IPS DF 19.7 (cell line): ENCODE measurements at regions not wholly inside any gene's neighbourhood (a gene's known extent, or its start where the extent isn't known, plus 50 kb on each side); places are given as distances from the start of the nearest gene placed in this dataset.

Experiments used
- DNase-seq: peaks from one replicate; pipeline ENCODE4 v3.0.0-alpha.2; 2013; ENCODE audit warnings: low read depth, low spot score

- DNase-seq, result no peak
Observed at GRCh38 chr9:11709567-11709966, 983.6 kb upstream of the TYRP1 start.

DNA sequence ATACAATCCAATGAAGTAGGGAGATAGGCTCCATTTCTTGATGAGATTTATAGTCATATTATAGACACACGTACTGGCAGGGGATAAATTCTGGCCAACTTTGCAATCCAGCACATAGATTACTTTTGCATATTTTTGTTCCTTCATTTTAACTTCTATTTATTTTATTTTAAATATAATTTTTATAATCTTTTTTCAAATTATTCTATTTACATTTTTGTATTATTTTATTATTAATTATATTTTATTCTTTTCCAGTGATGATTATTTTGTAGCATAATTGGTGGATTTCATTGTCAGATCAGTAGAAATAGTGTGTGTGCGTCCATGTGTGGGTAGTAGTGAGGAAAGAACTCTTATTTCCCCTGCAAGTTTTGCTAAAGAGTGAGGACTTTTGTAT, 980.1 kb upstream of the TYRP1 start:
- no peak for DNase-seq

DNA sequence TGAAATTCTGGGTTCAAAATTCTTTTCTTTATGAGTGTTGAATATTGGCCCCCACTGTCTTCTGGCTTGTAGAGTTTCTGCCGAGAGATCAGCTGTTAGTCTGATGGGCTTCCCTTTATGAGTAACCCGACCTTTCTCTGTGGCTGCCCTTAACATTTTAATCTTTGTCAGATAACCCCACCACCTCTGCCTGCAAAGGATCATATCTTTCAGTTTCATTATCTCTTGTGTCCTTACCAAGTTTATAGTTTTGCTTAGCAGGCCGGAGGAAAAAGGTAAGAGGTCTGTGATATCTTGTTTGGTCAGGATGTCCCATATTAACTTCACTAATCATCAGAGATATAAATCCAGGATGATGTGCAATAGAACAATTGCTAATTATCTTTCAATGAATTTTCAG, 970.2 kb upstream of the TYRP1 start:
- DNase-seq, result no peak

DNA sequence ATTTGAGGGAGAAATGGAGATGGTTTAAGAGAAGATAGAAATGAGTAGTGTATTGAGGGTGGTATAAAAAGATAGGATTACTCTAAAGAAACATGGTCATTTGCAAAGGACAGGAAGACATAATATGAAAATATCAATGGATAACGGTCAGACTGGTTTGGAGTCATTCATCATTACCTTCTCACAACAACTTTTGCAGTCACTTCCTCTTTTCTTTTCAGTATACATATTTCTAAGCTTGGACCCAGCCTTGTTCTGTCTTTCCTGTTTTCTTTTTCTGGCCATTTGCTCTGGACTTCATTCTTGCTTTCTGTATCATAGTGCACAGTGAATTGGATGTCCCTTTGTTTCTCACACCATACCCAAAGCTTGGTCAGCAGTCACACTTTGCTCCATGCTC, 966.5 kb upstream of the TYRP1 start:
- no peak for DNase-seq

GRCh38 chr9:11735391-11735790, 957.8 kb upstream of the TYRP1 start:
- no peak for DNase-seq

DNA sequence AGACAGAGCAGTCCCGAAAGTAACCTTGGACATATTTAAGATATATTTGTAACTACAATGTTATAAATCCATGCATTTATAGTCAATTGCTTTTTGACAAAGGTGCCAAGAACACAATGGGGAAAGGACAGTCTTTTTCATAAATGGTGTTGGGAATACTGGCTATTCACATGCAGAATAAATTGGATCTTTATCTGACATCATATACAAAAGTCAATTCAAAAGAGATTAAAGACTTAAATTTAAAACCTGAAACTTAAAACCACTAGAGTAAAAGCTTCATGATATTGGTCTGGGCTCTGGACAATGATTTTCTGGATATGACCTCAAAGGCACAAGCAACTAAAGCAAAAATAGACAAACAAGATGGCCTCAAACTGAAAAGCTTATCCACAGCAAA, 950.7 kb upstream of the TYRP1 start:
- no peak for DNase-seq

DNA sequence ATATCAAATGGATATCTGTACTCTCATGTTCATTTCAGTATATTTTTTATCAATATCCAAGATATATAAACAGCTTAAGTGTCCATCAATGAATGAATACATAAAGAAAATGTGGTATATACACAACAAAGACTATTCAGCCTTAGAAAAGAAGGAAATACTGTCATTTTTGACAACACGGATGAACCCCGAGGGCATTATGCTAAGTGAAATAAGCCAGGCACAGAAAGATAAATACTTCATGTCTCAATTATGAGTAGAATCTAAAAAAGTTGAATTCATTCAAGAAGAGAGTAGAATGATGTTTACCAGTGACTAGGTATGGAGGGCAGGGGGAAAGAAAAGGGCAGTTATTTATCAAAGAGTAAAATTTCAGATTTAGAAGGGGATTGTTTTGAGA, 949.8 kb upstream of the TYRP1 start:
- no peak for DNase-seq

DNA sequence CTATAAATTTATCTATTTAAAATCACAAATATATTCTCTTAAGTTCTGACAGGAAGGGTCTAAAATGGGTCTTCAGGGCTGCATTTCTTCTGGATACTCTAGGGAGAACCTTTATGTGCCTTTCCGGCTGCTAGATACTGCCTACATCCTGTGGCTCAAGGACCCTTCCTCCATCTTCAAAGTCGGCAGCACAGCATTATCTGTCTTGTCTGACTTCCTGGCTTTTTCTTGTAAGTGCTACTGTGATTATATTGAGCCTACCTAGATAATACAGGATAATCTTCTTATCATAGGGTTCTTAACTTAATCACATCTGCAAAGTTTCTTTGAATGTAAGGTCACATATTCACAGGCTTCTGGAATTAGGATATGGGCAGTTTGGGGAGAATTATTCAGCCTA, 943.8 kb upstream of the TYRP1 start:
- no peak for DNase-seq

DNA sequence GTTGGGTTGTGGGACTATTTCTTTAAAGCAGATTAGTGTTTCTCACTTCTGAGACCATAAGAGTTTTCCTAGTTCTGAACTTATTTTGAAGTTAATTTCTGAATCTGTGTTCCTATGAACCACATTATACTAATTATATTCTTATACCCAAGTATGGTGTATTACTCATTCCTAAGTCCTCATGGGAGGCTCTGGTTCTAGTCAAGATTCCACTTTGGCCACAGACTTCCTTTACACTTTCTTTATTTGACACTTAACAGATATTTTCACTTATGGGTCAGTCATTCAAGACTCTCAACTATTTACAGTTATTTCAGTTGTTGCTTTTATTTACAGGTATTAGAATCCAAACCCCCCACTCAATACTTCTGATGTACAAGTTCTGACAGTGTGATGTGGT, 937.2 kb upstream of the TYRP1 start:
- DNase-seq, result no peak

DNA sequence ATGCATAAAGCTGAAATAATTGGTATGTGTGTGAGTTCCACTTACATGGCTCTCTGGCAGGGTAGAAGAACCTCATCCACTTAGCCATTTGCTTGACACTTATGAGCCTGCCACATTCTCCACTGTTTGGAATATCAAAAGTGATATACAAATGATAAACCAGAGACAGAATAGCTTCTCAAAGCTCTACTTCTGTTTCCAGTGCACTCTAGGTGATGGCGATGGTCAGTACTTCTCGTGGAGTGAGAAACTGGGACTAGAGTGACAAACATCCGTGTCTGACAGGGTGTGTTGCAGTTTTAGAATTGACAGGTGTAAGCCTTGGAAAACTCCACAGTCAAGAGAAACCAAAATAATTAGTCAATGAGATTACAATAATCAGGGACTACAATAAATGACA, 935.8 kb upstream of the TYRP1 start:
- DNase-seq, result no peak

DNA sequence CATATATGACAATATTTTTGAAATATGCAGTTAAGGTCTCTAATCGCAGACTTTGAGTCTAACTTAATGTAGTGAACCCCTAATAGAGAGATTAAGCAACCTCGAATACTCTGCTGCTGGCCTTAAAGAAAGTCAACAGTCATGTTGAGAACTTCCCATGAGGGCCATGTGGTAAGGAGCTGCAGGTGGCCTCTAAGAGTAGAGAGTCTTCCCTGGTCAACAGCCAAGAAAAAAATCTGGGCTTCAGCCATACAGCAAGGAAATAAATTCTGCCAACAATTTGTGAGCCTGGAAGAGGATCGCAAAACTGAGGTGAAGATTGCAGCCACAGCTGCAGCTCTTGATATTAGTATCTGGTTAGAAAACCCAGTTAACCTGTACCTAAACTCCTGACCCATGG, 935.2 kb upstream of the TYRP1 start:
- no peak for DNase-seq

DNA sequence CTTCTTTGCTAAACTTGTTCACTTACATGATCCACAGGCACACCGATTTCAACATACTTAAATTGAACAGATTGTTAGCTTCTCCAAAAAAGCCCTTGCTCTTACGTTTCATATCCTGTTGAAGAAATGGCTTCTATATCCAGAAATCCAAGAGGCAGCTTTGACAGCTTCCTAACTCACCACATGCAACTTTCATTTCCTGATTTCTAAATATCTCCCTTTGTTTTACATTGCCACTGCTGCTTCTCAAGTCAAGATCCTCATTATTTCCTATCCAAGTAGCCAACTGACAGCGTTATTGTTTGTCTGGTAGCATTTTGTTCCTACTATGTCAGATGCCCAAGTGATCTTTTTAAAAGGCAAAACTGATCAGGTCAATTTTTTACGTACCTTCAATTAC, 913.2 kb upstream of the TYRP1 start:
- DNase-seq, result no peak

GRCh38 chr9:11792870-11793269, 900.3 kb upstream of the TYRP1 start:
- no peak for DNase-seq

GRCh38 chr9:11794984-11795383, 898.2 kb upstream of the TYRP1 start:
- DNase-seq, result no peak

DNA sequence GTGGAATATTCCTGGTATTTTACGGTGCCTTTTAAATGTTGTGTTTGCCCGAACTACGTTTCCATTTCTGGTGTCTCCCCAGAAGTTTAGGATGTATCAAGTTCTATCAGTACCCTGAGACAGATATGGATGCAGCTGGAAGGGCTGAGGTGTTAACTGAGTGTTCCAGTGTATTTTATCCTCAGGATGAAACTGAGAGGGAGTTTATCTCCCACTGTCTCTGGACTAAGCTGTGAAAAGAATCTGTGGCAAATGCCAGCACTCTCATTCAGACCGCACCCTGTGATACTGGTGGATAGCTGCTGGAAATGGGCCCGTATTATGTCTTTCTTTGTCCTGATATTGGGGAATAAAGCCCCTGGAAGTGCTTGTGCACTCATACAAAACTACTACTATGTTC, 887.2 kb upstream of the TYRP1 start:
- no peak for DNase-seq

- no peak for DNase-seq
Observed at GRCh38 chr9:11821306-11821975, 871.7 kb upstream of the TYRP1 start.

- DNase-seq, result no peak
Observed at GRCh38 chr9:11828201-11828600, 865.0 kb upstream of the TYRP1 start.

DNA sequence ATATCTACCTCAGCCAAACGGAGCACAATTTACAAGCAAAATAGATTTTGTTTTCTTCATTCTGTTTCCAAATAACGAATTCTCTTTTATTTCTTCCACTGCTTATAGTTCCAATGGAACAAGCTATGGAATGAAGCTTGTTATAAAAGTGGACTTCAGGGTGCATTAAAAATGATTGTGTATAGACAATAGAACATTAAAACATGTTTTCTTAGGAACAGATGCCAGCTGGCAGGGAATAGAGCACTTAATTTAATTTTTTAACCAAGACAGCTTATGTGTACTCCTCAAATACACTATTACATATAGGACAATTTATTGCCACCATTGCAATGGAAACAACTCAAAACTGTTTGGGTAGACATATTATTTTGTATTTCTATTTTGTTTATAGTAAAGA, 860.1 kb upstream of the TYRP1 start:
- no peak for DNase-seq

DNA sequence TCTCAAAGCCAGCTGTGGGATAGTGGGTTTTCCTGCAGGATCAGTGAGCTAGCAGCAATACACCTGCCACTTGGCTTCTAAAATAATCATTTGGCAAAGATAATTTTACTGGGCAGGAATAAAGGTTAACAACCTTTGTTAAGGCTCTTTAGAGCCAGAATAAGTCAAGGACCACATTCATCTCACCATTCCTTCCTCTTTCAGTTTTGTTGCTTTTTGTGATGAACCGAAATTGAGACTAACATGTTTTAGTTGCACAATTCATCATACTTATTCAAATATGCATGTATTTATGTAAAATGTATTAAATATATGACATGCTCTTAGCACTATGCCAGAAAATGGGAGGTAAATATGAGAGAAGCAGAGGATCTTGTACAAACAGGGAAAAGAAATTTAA, 824.4 kb upstream of the TYRP1 start:
- DNase-seq, result no peak

GRCh38 chr9:11871852-11872251, 821.3 kb upstream of the TYRP1 start:
- DNase-seq, result no peak

DNA sequence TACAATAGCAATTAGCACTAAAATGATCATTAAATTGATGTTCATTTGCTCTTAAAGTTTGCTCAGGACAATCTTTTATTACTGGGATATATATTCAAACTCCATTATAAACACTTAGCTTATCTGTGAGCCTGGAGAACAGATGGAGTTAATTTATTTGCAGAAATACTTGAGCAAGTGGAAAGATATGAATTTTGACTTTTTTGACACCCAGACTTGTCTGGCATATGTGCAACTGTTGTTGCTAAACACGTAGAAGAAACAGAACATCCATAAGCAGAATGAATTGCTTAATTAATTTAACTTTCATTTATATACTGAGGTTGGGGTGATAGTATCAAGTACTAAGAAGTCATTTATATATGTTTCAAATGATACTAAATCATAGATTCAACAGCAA, 820.7 kb upstream of the TYRP1 start:
- no peak for DNase-seq

- no peak for DNase-seq
Observed at GRCh38 chr9:11874414-11874813, 818.8 kb upstream of the TYRP1 start.

- no peak for DNase-seq
Observed at GRCh38 chr9:11892401-11892800, 800.8 kb upstream of the TYRP1 start.

DNA sequence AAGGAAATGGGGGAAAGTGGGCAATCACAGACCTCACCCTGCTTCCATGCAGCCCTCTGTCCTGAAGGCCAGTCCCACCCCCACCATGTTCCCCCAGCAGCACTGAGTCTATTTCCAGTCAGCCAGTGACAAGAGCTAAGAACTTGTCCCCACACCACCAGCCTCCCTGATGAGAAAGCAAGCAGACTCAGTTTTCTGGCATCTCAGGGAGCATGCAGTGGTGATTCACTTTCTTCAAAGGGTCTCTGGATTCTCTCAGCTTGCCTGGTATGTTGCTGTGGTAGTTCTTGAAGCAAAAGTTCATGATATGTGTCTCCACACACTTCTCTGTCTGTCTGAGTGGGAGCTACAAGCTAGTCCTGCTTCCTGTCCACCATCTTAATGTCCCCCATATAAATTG, 799.9 kb upstream of the TYRP1 start:
- no peak for DNase-seq
